Spleen (tissue), 11 donors: ENCODE measurements at regions not wholly inside any gene's neighbourhood (a gene's known extent, or its start where the extent isn't known, plus 50 kb on each side); places are given as distances from the start of the nearest gene placed in this dataset.

Experiments
- DNase-seq: peaks from one replicate; pipeline ENCODE4 v3.0.0-alpha.2; 2020
- H3K27ac ChIP-seq, 8 donors: fragments of 200-600 bp; sonication (generic) in 7 of 8; 1 replicate in 4 of 8; 2 replicates in 4 of 8; pipeline versions ENCODE4 v1.5.0 to v1.8.0; 2016 to 2021; ENCODE audit warnings: inconsistent platforms in 4 of 8, mild to moderate bottlenecking in 4 of 8, moderate library complexity in 1 of 8
- H3K27me3 ChIP-seq, 7 donors: fragments of 200-600 bp; sonication (generic) in 6 of 7; replicated peaks in 1 of 7; 1 replicate in 4 of 7; 2 replicates in 3 of 7; pipeline versions ENCODE4 v1.5.0 to v1.8.0; 2016 to 2021; ENCODE audit warnings: inconsistent platforms in 3 of 7, mild to moderate bottlenecking in 1 of 7
- H3K36me3 ChIP-seq, 6 donors: fragments of 200-600 bp; sonication (generic) in 5 of 6; 1 replicate in 4 of 6; 2 replicates in 2 of 6; pipeline versions ENCODE4 v1.5.0 to v1.8.0; 2016 to 2021; ENCODE audit warnings: inconsistent platforms in 2 of 6
- H3K4me1 ChIP-seq, 6 donors: fragments of 200-600 bp; sonication (generic) in 5 of 6; 1 replicate in 3 of 6; 2 replicates in 3 of 6; pipeline versions ENCODE4 v1.5.0 to v1.8.0; 2016 to 2021; ENCODE audit warnings: inconsistent platforms in 3 of 6
- H3K4me3 ChIP-seq, 8 donors: fragments of 200-600 bp; sonication (generic) in 7 of 8; 1 replicate in 4 of 8; 2 replicates in 4 of 8; pipeline versions ENCODE4 v1.5.0 to v1.8.0; 2016 to 2021; ENCODE audit warnings: inconsistent platforms in 4 of 8, mild to moderate bottlenecking in 4 of 8, moderate library complexity in 2 of 8
- H3K9me3 ChIP-seq, 8 donors: fragments of 200-600 bp; sonication (generic) in 7 of 8; 1 replicate in 4 of 8; 2 replicates in 4 of 8; pipeline versions ENCODE4 v1.5.0 to v1.8.0; 2016 to 2021; ENCODE audit warnings: inconsistent platforms in 4 of 8
- POLR2A ChIP-seq, 3 donors: fragments of 450-650 bp; IDR thresholded peaks; one replicate each; pipeline ENCODE4 v1.5.1; 2017; ENCODE audit warnings: antibody characterized with exemption in 3 of 3, mild to moderate bottlenecking in 1 of 3
- POLR2AphosphoS5 ChIP-seq, 3 donors: sonication (generic); formaldehyde crosslinking; IDR thresholded peaks; one replicate each; pipeline ENCODE4 v1.5.1; 2017; ENCODE audit warnings: antibody characterized with exemption in 3 of 3
- WGBS, 5 donors: extraction: QIAGEN DNeasy Blood & Tissue Kit in 3 of 5; methylation state at CpG; one replicate each; pipeline versions ENCODE4 v1.1.5 to v1.1.7; 2013 to 2018; 5-methylcytosine and 5-hydroxymethylcytosine counted together
- intact Hi-C: fragments of 100-400 bp; cut with DNase I; formaldehyde crosslinking; loops from one replicate; pipeline ENCODE4 v1.15.0; 2023; ENCODE audit warnings: low total_unique reads
- TF ChIP-seq, protein P1 (sequence below), 11 experiments: fragments of 200-600 bp in 7 of 11; fragments of 450-650 bp in 4 of 11; sonication (generic) in 4 of 11; IDR thresholded peaks in 8 of 11; conservative IDR thresholded peaks in 3 of 11; 1 replicate in 7 of 11; 2 replicates in 4 of 11; pipeline versions ENCODE4 v1.4.0 to v1.8.0; 2016 to 2021; ENCODE audit warnings: antibody characterized with exemption in 11 of 11, inconsistent platforms in 4 of 11, mild to moderate bottlenecking in 1 of 11
- donor health status: healthy with polysubstance abuse.
- donor health status: DM: no; HTN: no; CAD: no; lungs with moderate emphysema.
- donor health status: DM: no; HTN: no; CAD: no.
- donor health status: Bipolar disorder and iron deficiency.
- donor health status: healthy.
- donor health status: DM: no; HTN: no; CAD: no.
- donor health status: DM: yes; HTN: yes; CAD: no.

DNA sequence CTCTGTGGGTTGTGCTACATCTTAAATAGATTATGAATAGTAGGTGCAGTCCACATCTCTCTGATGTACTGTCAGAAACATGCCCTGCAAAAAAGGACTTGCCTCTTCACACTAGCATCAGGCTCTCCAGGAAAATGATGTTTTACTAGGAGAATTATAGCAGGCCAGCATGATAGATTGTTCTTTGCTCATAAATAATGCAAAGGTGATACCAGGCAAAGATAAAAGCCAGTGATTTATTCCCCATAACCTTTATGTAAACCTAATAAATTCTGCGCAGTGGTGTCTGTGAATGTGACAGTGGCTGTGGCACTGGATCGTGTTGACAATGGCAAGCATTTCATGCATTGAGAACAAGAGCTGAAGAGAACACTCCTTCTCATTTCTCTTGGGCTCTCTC, 646.5 kb upstream of the SEL1L start:
- Histone ChIP-seq H3K36me3 (no peaks in the 10 kb centered on the region), H3K4me1 (no peaks in the 10 kb centered on the region), H3K27ac (no peak overlapping the region), H3K9me3 (peaks cover 0 to 19% (median 5%) of the 10 kb centered on the region in 8 donors), H3K4me3 (no peak overlapping the region), H3K27me3 (no peaks in the 10 kb centered on the region)
- intact Hi-C loops = no loop called here
- DNase-seq = no peak
- TF ChIP-seq POLR2A (IDR thresholded peaks at IDR 0.05) = no peak
- WGBS, 5 donors = 64 to 92% (median 89%) methylated on average over 2 of the region's 2 CpGs

DNA sequence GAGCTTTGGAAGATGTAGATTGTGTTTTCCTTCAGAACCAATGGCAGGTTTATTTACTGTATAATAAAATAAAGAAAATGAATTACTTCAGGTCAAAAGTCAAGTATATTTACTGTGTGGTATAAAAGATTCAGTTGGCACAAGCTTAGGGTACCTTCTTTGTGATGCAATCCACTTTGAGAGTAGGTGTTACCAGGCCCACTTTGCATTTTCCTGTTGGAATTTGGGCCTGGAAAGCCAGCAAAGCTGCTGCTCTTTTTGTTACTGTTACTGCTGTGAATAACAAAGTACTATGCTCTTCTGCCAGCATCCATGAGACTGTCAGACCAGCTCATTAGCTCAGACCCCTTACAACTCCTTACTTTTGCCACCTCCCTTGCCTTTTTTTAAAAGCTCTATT, 649.0 kb upstream of the SEL1L start:
- no peak for DNase-seq
- Histone ChIP-seq H3K4me3 (no peak overlapping the region), H3K36me3 (no peaks in the 10 kb centered on the region), H3K4me1 (no peaks in the 10 kb centered on the region), H3K27me3 (no peaks in the 10 kb centered on the region), H3K9me3 (peaks cover 0 to 22% (median 15%) of the 10 kb centered on the region in 8 donors), H3K27ac (no peak overlapping the region)
- no peak for TF ChIP-seq POLR2AphosphoS5 (IDR thresholded peaks at IDR 0.05)
- TF ChIP-seq, protein P1, sequence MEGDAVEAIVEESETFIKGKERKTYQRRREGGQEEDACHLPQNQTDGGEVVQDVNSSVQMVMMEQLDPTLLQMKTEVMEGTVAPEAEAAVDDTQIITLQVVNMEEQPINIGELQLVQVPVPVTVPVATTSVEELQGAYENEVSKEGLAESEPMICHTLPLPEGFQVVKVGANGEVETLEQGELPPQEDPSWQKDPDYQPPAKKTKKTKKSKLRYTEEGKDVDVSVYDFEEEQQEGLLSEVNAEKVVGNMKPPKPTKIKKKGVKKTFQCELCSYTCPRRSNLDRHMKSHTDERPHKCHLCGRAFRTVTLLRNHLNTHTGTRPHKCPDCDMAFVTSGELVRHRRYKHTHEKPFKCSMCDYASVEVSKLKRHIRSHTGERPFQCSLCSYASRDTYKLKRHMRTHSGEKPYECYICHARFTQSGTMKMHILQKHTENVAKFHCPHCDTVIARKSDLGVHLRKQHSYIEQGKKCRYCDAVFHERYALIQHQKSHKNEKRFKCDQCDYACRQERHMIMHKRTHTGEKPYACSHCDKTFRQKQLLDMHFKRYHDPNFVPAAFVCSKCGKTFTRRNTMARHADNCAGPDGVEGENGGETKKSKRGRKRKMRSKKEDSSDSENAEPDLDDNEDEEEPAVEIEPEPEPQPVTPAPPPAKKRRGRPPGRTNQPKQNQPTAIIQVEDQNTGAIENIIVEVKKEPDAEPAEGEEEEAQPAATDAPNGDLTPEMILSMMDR (IDR thresholded peaks at IDR 0.05 in 8 of 11, conservative IDR thresholded peaks at IDR 0.05 in 3 of 11) = no peak
- TF ChIP-seq POLR2A (IDR thresholded peaks at IDR 0.05) = no peak
- intact Hi-C loops = no loop called here

DNA sequence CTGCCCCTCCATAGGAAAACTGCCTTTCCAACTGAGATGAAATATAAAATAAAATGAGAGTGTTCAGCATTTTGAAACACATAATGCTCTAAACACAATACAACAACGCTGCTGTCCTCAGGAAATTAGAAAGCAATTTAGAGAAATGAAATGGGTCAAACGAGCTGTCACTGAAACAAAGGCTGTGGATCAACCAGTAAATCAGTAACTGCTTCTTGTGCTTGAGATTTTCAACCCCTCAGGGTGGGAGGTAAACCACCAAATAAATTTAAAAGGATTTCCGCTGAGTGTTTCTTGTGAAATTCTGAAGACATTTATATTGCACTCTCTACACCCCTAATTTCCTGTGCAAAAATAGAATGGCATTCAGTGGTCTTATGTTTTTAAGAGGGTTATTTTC, 657.1 kb upstream of the SEL1L start:
- WGBS, 5 donors = 33 to 57% (median 44%) methylated on average over 3 of the region's 3 CpGs
- DNase-seq = no peak
- Histone ChIP-seq H3K36me3 (no peaks in the 10 kb centered on the region), H3K27ac (no peak overlapping the region), H3K9me3 (peaks cover 0 to 34% (median 28%) of the 10 kb centered on the region in 8 donors), H3K27me3 (no peaks in the 10 kb centered on the region), H3K4me3 (no peak overlapping the region), H3K4me1 (no peaks in the 10 kb centered on the region)
- no peak for TF ChIP-seq POLR2AphosphoS5 (IDR thresholded peaks at IDR 0.05)
- TF ChIP-seq POLR2A (IDR thresholded peaks at IDR 0.05) = no peak
- TF ChIP-seq, protein P1 (IDR thresholded peaks at IDR 0.05 in 8 of 11, conservative IDR thresholded peaks at IDR 0.05 in 3 of 11) = no peak
- intact Hi-C loops = no loop called here

DNA sequence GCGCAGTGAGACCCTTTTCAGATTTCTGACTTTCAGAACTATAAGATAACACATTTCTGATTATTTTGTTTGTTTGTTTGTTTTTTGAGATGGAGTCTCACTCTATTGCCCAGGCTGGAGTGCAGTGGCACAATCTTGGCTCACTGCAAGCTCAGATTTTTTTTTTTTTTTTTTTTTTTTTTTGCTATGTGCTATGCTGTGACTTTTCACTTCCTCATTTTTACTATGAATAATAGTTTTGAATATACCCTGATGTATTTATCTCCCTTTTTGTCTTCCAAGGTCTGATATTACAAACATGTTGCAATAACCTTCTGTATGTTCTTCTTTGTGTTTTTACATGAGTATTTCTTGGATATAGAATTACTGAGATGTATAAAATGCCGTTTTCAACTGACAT, 658.7 kb upstream of the SEL1L start:
- Histone ChIP-seq H3K9me3 (peaks cover 0 to 30% (median 23%) of the 10 kb centered on the region in 8 donors), H3K27ac (no peak overlapping the region), H3K4me3 (no peak overlapping the region), H3K36me3 (no peaks in the 10 kb centered on the region), H3K4me1 (no peaks in the 10 kb centered on the region), H3K27me3 (no peaks in the 10 kb centered on the region)
- DNase-seq = no peak
- WGBS, 5 donors = 77 to 88% (median 82%) methylated on average over 2 of the region's 2 CpGs
- intact Hi-C loops = no loop called here
- TF ChIP-seq POLR2A (IDR thresholded peaks at IDR 0.05) (no peak), POLR2AphosphoS5 (IDR thresholded peaks at IDR 0.05) (no peak)
- TF ChIP-seq, protein P1 (IDR thresholded peaks at IDR 0.05 in 8 of 11, conservative IDR thresholded peaks at IDR 0.05 in 3 of 11) = no peak

DNA sequence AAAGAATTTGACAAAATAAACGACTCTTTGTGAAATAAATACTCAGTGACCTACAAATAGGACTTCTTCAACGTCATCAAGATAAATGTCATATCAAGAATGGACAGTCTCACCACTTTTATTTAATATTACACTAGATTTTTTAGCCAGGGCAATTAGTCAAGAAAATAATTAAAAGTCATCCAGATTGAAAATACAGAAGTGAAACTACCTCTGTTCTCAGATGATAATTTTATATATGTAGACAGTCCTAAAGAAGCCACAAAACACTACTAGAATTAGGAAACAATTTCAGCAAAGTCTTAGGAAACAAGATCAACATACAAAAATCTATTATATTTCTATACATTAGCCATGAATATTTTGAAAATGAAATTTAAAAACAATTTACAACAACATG, 689.6 kb upstream of the SEL1L start:
- no peaks in the 10 kb centered on the region for H3K4me1 ChIP-seq
- TF ChIP-seq, protein P1 (IDR thresholded peaks at IDR 0.05 in 8 of 11, conservative IDR thresholded peaks at IDR 0.05 in 3 of 11) = no peak
- no peak for TF ChIP-seq POLR2A (IDR thresholded peaks at IDR 0.05)
- TF ChIP-seq POLR2AphosphoS5 (IDR thresholded peaks at IDR 0.05) = no peak
- no peaks in the 10 kb centered on the region for H3K27me3 ChIP-seq
- intact Hi-C loops = no loop called here
- H3K4me3 ChIP-seq = no peak overlapping the region
- H3K27ac ChIP-seq = no peak overlapping the region
- H3K9me3 ChIP-seq = peaks cover 0 to 3% (median 0%) of the 10 kb centered on the region in 8 donors
- no peak for DNase-seq
- no peaks in the 10 kb centered on the region for H3K36me3 ChIP-seq
- 20 to 49% (median 38%) methylated on average over 2 of the region's 2 CpGs for WGBS, 5 donors
